SK-N-SH (cell line): ENCODE measurements at regions not wholly inside any gene's neighbourhood (a gene's known extent, or its start where the extent isn't known, plus 50 kb on each side); places are given as distances from the start of the nearest gene placed in this dataset.

Experiments
- EZH2phosphoT487 ChIP-seq: fragments of 200-600 bp; sonication (generic); IDR thresholded peaks from 2 replicates; pipeline ENCODE4 v1.6.1; 2017; ENCODE audit warnings: low read depth, mixed run types, mild to moderate bottlenecking, antibody characterized with exemption, moderate library complexity, borderline replicate concordance
- FOSL2 ChIP-seq: IDR thresholded peaks from 2 replicates; pipeline ENCODE4 v1.4.0; 2012; ENCODE audit warnings: low read depth, mild to moderate bottlenecking, moderate library complexity, borderline replicate concordance
- FOXM1 ChIP-seq: IDR thresholded peaks from 2 replicates; pipeline ENCODE4 v1.4.0; 2012; ENCODE audit warnings: low read depth, mild to moderate bottlenecking
- NRF1 ChIP-seq: IDR thresholded peaks from 2 replicates; pipeline ENCODE4 v1.6.1; 2012; ENCODE audit warnings: low read depth, mild to moderate bottlenecking, low read length
- RFX5 ChIP-seq: IDR thresholded peaks from 2 replicates; pipeline ENCODE4 v1.6.1; 2012; ENCODE audit warnings: mild to moderate bottlenecking, improper control_type of control experiment, low read length
- SMC3 ChIP-seq: IDR thresholded peaks from 2 replicates; pipeline ENCODE4 v1.6.1; 2012; ENCODE audit warnings: low read depth, low read length, improper control_type of control experiment
- TCF12 ChIP-seq: IDR thresholded peaks from 2 replicates; pipeline ENCODE4 v1.4.0; 2012
- TEAD4 ChIP-seq: IDR thresholded peaks from 2 replicates; pipeline ENCODE4 v1.4.0; 2012; ENCODE audit warnings: mild to moderate bottlenecking, borderline replicate concordance; ENCODE audit not compliant: insufficient read depth
- YY1 ChIP-seq: IDR thresholded peaks from 2 replicates; pipeline ENCODE4 v1.4.0; 2012; ENCODE audit warnings: low read depth, mild to moderate bottlenecking
- TF ChIP-seq, protein P1 (sequence below): fragments of 150-350 bp; IDR thresholded peaks from 2 replicates; pipeline ENCODE4 v1.6.1; 2017; ENCODE audit warnings: antibody characterized with exemption, low read length, low read depth, borderline replicate concordance
- TF ChIP-seq, protein P2 (sequence below): IDR thresholded peaks from 2 replicates; pipeline ENCODE4 v1.4.0; 2012; ENCODE audit warnings: low read depth, borderline replicate concordance
- TF ChIP-seq, protein P3 (sequence below): IDR thresholded peaks from 2 replicates; pipeline ENCODE4 v1.6.1; 2012; ENCODE audit warnings: mild to moderate bottlenecking, low read depth, low read length, moderate library complexity
- TF ChIP-seq, protein P4 (sequence below): fragments of 200-600 bp; sonication (generic); IDR thresholded peaks from 2 replicates; pipeline ENCODE4 v1.6.1; 2017; ENCODE audit warnings: antibody characterized with exemption, mild to moderate bottlenecking, moderate library complexity

DNA sequence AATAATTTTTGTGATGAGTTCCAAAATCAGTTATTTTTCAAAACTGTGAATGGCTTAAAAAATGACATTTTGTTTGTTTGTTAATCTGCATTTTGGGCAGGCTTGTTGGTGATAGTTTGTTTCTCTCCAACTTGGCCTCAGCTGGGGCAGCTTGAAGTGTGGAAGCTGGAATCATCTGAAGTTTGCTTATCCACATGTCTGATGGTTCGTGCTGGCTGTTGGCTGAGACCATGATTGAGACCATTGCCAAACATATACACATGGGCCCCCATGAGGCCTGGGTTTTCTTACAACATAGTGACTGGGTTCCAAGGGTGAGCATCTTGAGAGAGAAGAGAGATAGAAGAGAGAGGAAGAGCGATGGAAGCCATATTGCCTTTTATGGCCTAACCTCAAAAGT is 201.2 kb downstream of the NDFIP2 start:
- TF ChIP-seq, protein P1, sequence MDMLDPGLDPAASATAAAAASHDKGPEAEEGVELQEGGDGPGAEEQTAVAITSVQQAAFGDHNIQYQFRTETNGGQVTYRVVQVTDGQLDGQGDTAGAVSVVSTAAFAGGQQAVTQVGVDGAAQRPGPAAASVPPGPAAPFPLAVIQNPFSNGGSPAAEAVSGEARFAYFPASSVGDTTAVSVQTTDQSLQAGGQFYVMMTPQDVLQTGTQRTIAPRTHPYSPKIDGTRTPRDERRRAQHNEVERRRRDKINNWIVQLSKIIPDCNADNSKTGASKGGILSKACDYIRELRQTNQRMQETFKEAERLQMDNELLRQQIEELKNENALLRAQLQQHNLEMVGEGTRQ = no peak
- TF ChIP-seq, protein P2, sequence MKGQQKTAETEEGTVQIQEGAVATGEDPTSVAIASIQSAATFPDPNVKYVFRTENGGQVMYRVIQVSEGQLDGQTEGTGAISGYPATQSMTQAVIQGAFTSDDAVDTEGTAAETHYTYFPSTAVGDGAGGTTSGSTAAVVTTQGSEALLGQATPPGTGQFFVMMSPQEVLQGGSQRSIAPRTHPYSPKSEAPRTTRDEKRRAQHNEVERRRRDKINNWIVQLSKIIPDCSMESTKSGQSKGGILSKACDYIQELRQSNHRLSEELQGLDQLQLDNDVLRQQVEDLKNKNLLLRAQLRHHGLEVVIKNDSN = no peak
- TF ChIP-seq, protein P3, sequence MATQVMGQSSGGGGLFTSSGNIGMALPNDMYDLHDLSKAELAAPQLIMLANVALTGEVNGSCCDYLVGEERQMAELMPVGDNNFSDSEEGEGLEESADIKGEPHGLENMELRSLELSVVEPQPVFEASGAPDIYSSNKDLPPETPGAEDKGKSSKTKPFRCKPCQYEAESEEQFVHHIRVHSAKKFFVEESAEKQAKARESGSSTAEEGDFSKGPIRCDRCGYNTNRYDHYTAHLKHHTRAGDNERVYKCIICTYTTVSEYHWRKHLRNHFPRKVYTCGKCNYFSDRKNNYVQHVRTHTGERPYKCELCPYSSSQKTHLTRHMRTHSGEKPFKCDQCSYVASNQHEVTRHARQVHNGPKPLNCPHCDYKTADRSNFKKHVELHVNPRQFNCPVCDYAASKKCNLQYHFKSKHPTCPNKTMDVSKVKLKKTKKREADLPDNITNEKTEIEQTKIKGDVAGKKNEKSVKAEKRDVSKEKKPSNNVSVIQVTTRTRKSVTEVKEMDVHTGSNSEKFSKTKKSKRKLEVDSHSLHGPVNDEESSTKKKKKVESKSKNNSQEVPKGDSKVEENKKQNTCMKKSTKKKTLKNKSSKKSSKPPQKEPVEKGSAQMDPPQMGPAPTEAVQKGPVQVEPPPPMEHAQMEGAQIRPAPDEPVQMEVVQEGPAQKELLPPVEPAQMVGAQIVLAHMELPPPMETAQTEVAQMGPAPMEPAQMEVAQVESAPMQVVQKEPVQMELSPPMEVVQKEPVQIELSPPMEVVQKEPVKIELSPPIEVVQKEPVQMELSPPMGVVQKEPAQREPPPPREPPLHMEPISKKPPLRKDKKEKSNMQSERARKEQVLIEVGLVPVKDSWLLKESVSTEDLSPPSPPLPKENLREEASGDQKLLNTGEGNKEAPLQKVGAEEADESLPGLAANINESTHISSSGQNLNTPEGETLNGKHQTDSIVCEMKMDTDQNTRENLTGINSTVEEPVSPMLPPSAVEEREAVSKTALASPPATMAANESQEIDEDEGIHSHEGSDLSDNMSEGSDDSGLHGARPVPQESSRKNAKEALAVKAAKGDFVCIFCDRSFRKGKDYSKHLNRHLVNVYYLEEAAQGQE = no peak
- TF ChIP-seq, protein P4, sequence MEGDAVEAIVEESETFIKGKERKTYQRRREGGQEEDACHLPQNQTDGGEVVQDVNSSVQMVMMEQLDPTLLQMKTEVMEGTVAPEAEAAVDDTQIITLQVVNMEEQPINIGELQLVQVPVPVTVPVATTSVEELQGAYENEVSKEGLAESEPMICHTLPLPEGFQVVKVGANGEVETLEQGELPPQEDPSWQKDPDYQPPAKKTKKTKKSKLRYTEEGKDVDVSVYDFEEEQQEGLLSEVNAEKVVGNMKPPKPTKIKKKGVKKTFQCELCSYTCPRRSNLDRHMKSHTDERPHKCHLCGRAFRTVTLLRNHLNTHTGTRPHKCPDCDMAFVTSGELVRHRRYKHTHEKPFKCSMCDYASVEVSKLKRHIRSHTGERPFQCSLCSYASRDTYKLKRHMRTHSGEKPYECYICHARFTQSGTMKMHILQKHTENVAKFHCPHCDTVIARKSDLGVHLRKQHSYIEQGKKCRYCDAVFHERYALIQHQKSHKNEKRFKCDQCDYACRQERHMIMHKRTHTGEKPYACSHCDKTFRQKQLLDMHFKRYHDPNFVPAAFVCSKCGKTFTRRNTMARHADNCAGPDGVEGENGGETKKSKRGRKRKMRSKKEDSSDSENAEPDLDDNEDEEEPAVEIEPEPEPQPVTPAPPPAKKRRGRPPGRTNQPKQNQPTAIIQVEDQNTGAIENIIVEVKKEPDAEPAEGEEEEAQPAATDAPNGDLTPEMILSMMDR = no peak
- TF ChIP-seq TCF12 (no peak), SMC3 (no peak), EZH2phosphoT487 (no peak), NRF1 (no peak), FOSL2 (no peak), FOXM1 (no peak), YY1 (no peak), RFX5 (no peak), TEAD4 (no peak)
